K562 (cell line): ENCODE measurements at regions not wholly inside any gene's neighbourhood (a gene's known extent, or its start where the extent isn't known, plus 50 kb on each side); places are given as distances from the start of the nearest gene placed in this dataset.
A peak's percentile ranks its signal among the peaks of the same experiment; 100 is the strongest.

ENCODE experiments used
- ATAC-seq: fragments of 200-7000 bp; cut with Tn5 transposase; 3 replicates; pipeline ENCODE4 v1.9.1; 2020; ENCODE audit warnings: moderate library complexity
- BruUV-seq: library from RNA; stranded (reverse); fragments of 400-500 nt; replicated peaks from 2 replicates; lab custom pipeline; 2021; lab: Mats Ljungman, UMichigan
- CTCF ChIA-PET: fragments of 300-600 bp; formaldehyde crosslinking; extraction: SDS; loops from one replicate; lab custom pipeline; 2021; ENCODE audit warnings: low intra/inter-chr PET ratio; lab: Yijun Ruan, JAX
- POLR2A ChIA-PET: fragments of 300-600, 350-650 bp; sonication (Branson Sonifier 250); formaldehyde crosslinking; extraction: SDS; loops from one replicate; lab custom pipeline; 2021; ENCODE audit warnings: antibody characterized with exemption, inconsistent platforms; lab: Yijun Ruan, JAX
- DNase-seq, 4 experiments: peaks; one replicate each; pipeline versions ENCODE4 v3.0.0 to v3.0.0-alpha.2; 2011 to 2018; ENCODE audit warnings: low spot score in 3 of 4, mixed read lengths in 3 of 4; ENCODE audit errors: extremely low read depth in 1 of 4
- FAIRE-seq: peaks from 2 replicates; lab custom pipeline; 2011; peaks lifted over from hg19 to GRCh38; lab: Jason Lieb, UNC
- H2AFZ ChIP-seq: 2 replicates; pipeline ENCODE4 v1.6.0; 2011; ENCODE audit warnings: low read depth, low read length, control low read depth, inconsistent platforms
- H3K27ac ChIP-seq: fragments of 200-600 bp; 3 replicates; pipeline ENCODE4 v1.8.0; 2011; ENCODE audit warnings: low read depth, mild to moderate bottlenecking, control low read depth, inconsistent platforms, low read length, moderate library complexity, mixed read lengths; ENCODE audit errors: extremely low read depth
- H3K27me3 ChIP-seq, 2 experiments: fragments of 300-600 bp in 1 of 2; 2 replicates in 1 of 2; 3 replicates in 1 of 2; pipeline versions ENCODE4 v1.6.0 to v1.8.0; 2011; ENCODE audit warnings: inconsistent platforms in 2 of 2, low read length in 2 of 2, mild to moderate bottlenecking in 1 of 2, mixed read lengths in 1 of 2, moderate library complexity in 1 of 2; ENCODE audit not compliant: control insufficient read depth in 2 of 2, insufficient read depth in 2 of 2
- H3K36me3 ChIP-seq: fragments of 300-600 bp; 3 replicates; pipeline ENCODE4 v1.8.0; 2011; ENCODE audit warnings: mild to moderate bottlenecking, low read length, inconsistent platforms; ENCODE audit not compliant: control insufficient read depth, insufficient read depth
- H3K4me1 ChIP-seq, 2 experiments: fragments of 200-600 bp in 1 of 2; replicated peaks in 1 of 2; 2 replicates in 1 of 2; 3 replicates in 1 of 2; pipeline versions ENCODE4 v1.5.1 to v1.8.0; 2011; ENCODE audit warnings: inconsistent platforms in 2 of 2, low read length in 2 of 2, mild to moderate bottlenecking in 1 of 2, mixed read lengths in 1 of 2, moderate library complexity in 1 of 2; ENCODE audit not compliant: control insufficient read depth in 2 of 2, insufficient read depth in 2 of 2
- H3K4me2 ChIP-seq: 2 replicates; pipeline ENCODE4 v1.6.1; 2011; ENCODE audit warnings: low read length, control low read depth, inconsistent platforms, mixed read lengths; ENCODE audit not compliant: insufficient read depth
- H3K4me3 ChIP-seq: fragments of 200-600 bp; sonication (generic), shearing (Covaris generic); 2 replicates; pipeline ENCODE4 v1.5.1; 2016; ENCODE audit warnings: control low read depth, inconsistent platforms
- H3K79me2 ChIP-seq: fragments of 200-600 bp; 3 replicates; pipeline ENCODE4 v1.8.0; 2011; ENCODE audit warnings: low read length, inconsistent platforms; ENCODE audit not compliant: control insufficient read depth, insufficient read depth
- H3K9ac ChIP-seq, 2 experiments: 2 replicates each; pipeline versions ENCODE4 v1.6.0 to v1.6.1; 2011; ENCODE audit warnings: low read depth in 2 of 2, low read length in 2 of 2, control low read depth in 1 of 2, inconsistent platforms in 1 of 2, mild to moderate bottlenecking in 1 of 2, mixed read lengths in 1 of 2; ENCODE audit not compliant: insufficient read depth in 1 of 2
- H3K9me1 ChIP-seq: one replicate; pipeline ENCODE4 v1.6.0; 2011; ENCODE audit warnings: inconsistent platforms, mild to moderate bottlenecking, low read length, moderate library complexity; ENCODE audit not compliant: control insufficient read depth, insufficient read depth
- H3K9me3 ChIP-seq: replicated peaks from 2 replicates; pipeline ENCODE4 v1.5.1; 2011; ENCODE audit warnings: low read depth, low read length, inconsistent platforms; ENCODE audit not compliant: control insufficient read depth, insufficient read depth
- H4K20me1 ChIP-seq: replicated peaks from 2 replicates; pipeline ENCODE4 v1.6.1; 2011; ENCODE audit warnings: low read length, inconsistent platforms, mixed read lengths; ENCODE audit not compliant: control insufficient read depth, insufficient read depth
- BRCA1 ChIP-seq, 2 experiments: fragments of 450-650 bp in 1 of 2; sonication (generic) in 1 of 2; formaldehyde crosslinking in 1 of 2; IDR thresholded peaks; 2 replicates each; pipeline versions ENCODE4 v1.5.0 to v1.6.1; 2017 to 2020; ENCODE audit warnings: mild to moderate bottlenecking in 1 of 2, missing genetic modification reagents in 1 of 2
- C11orf30 ChIP-seq: fragments of 450-650 bp; IDR thresholded peaks from 2 replicates; pipeline ENCODE4 v1.6.1; 2016; ENCODE audit warnings: low read depth, mild to moderate bottlenecking
- DEAF1 ChIP-seq: fragments of 450-650 bp; formaldehyde crosslinking; IDR thresholded peaks from 2 replicates; pipeline ENCODE4 v1.4.0; 2020; ENCODE audit warnings: mild to moderate bottlenecking, moderate library complexity
- IRF1 ChIP-seq: sonication (generic); formaldehyde crosslinking; IDR thresholded peaks from 2 replicates; pipeline ENCODE4 v1.8.0; 2022; ENCODE audit warnings: missing genetic modification reagents, mild to moderate bottlenecking, borderline replicate concordance
- MLX ChIP-seq, 2 experiments: fragments of 450-650 bp in 1 of 2; sonication (generic) in 1 of 2; formaldehyde crosslinking; conservative IDR thresholded peaks; 2 replicates each; pipeline versions ENCODE4 v1.4.0 to v1.8.1; 2020 to 2022; ENCODE audit warnings: mild to moderate bottlenecking in 1 of 2, missing genetic modification reagents in 1 of 2
- MXI1 ChIP-seq: IDR thresholded peaks from 2 replicates; pipeline ENCODE4 v1.6.1; 2011; ENCODE audit warnings: low read depth, mild to moderate bottlenecking, improper control_type of control experiment, low read length
- RBM25 ChIP-seq: fragments of 200-400 bp; formaldehyde crosslinking; IDR thresholded peaks from 2 replicates; pipeline ENCODE4 v1.6.1; 2018; ENCODE audit warnings: low read length, low read depth, moderate library complexity; ENCODE audit not compliant: severe bottlenecking
- SRF ChIP-seq, 2 experiments: fragments of 250-450, 450-650 bp in 1 of 2; sonication (Bioruptor Pico) in 1 of 2; sonication (generic) in 1 of 2; formaldehyde crosslinking; IDR thresholded peaks; 2 replicates each; pipeline versions ENCODE4 v1.5.0 to v1.5.1; 2020 to 2022; ENCODE audit warnings: mild to moderate bottlenecking in 1 of 2, missing genetic modification reagents in 1 of 2
- ZNF23 ChIP-seq: fragments of 250-450 bp; sonication (Bioruptor Pico); IDR thresholded peaks from 2 replicates; pipeline ENCODE4 v1.4.0; 2020; ENCODE audit warnings: mild to moderate bottlenecking
- ZNF311 ChIP-seq: fragments of 250-450 bp; sonication (Bioruptor Pico); IDR thresholded peaks from 2 replicates; pipeline ENCODE4 v1.4.0; 2020; ENCODE audit warnings: mild to moderate bottlenecking, moderate library complexity
- ZNF316 ChIP-seq: fragments of 450-650 bp; IDR thresholded peaks from 2 replicates; pipeline ENCODE4 v1.6.1; 2016
- WGBS: fragments of 100-300 bp; shearing (Covaris generic); methylation state at CpG from one replicate; pipeline ENCODE4 v1.1.6; 2016; ENCODE audit warnings: low coverage, mixed read lengths; ENCODE audit not compliant: insufficient coverage; ENCODE audit errors: missing lambda C conversion rate; 5-methylcytosine and 5-hydroxymethylcytosine counted together
- in situ Hi-C: fragments of 300-500 bp; cut with MboI; formaldehyde crosslinking; loops from 4 replicates; pipeline ENCODE4 v1.15.0; 2018; ENCODE audit warnings: inconsistent platforms, mixed read lengths
- intact Hi-C: fragments of 100-400 bp; cut with micrococcal nuclease; formaldehyde crosslinking; loops from 2 replicates; pipeline ENCODE4 v1.14.2; 2022

GRCh38 chr9:38211002-38211401 lies 142.0 kb upstream of the SHB start:
- TF ChIP-seq RBM25 (no peak), ZNF316 (peak; percentile 40; the same call in 1 of the 2 replicates), C11orf30 (peak; percentile 45; the same call in 1 of the 2 replicates), ZNF23 (no peak)
- WGBS = 0% methylated on average over 1 of the region's 1 CpG
- Histone ChIP-seq H3K9me3 (no peaks in the 10 kb centered on the region), H3K79me2 (no peaks in the 10 kb centered on the region), H3K4me3 (no peak overlapping the region), H3K9ac (no peak overlapping the region), H3K27me3 (peaks cover 11 to 12% of the 10 kb centered on the region in 2 experiments; a peak in 4 of 5 replicates), H3K27ac (no peak overlapping the region), H3K36me3 (no peaks in the 10 kb centered on the region), H4K20me1 (no peaks in the 10 kb centered on the region), H3K4me2 (no peak overlapping the region), H3K4me1 (no peaks in the 10 kb centered on the region; a peak in 1 of 5 replicates), H3K9me1 (no peaks in the 10 kb centered on the region), H2AFZ (no peak overlapping the region)
- in situ Hi-C loops (no loop called here), intact Hi-C loops (no loop called here)
- no TSS peak for BruUV-seq
- no peak for DNase-seq
- no peak for ATAC-seq
- CTCF ChIA-PET = no interaction called here
- FAIRE-seq = no peak
- POLR2A ChIA-PET = no interaction called here

GRCh38 chr9:38208206-38208901 lies 139.3 kb upstream of the SHB start:
- BruUV-seq = no TSS peak
- DNase-seq (no peak), ATAC-seq (no peak), FAIRE-seq (no peak)
- H3K79me2 ChIP-seq = no peaks in the 10 kb centered on the region
- intact Hi-C loops (no loop called here), in situ Hi-C loops (no loop called here)
- no peak overlapping the region for H3K27ac ChIP-seq
- H3K9me3 ChIP-seq = no peaks in the 10 kb centered on the region
- no peaks in the 10 kb centered on the region for H3K9me1 ChIP-seq
- ChIA-PET CTCF (no interaction called here), POLR2A (interaction anchor here (0.7 kb wide), 1 partner anchor 15 kb away, joined by 3 read pairs; no protein-coding TSS in a partner anchor)
- no peak overlapping the region for H3K9ac ChIP-seq
- no peak overlapping the region for H3K4me3 ChIP-seq
- H3K4me1 ChIP-seq = no peaks in the 10 kb centered on the region; a peak in 1 of 5 replicates
- no peak overlapping the region for H2AFZ ChIP-seq
- H3K27me3 ChIP-seq = peaks cover 10% of the 10 kb centered on the region in 2 experiments; a peak in 4 of 5 replicates
- no peaks in the 10 kb centered on the region for H4K20me1 ChIP-seq
- no peaks in the 10 kb centered on the region for H3K36me3 ChIP-seq
- WGBS = 4% methylated on average over 4 of the region's 4 CpGs
- no peak overlapping the region for H3K4me2 ChIP-seq
- TF ChIP-seq BRCA1 (IDR thresholded peaks at IDR 0.05) = no peak
- no peak for TF ChIP-seq BRCA1 (CRISPR knock-in tag; IDR thresholded peaks at IDR 0.05)
- no peak for TF ChIP-seq IRF1
- no peak for TF ChIP-seq MLX (CRISPR knock-in tag; conservative IDR thresholded peaks at IDR 0.05)
- TF ChIP-seq MXI1 = no peak
- no peak for TF ChIP-seq C11orf30
- no peak for TF ChIP-seq ZNF311
- no peak for TF ChIP-seq DEAF1
- TF ChIP-seq SRF (CRISPR knock-in tag; IDR thresholded peaks at IDR 0.05) = no peak
